ENCODE measurements at regions not wholly inside any gene's neighbourhood (a gene's known extent, or its start where the extent isn't known, plus 50 kb on each side); places are given as distances from the start of the nearest gene placed in this dataset.

GRCh38 chr2:136247204-136247950, 129.4 kb upstream of the CXCR4 start:
- H3K4me1 ChIP-seq = no peaks in the 10 kb centered on the region
- intact Hi-C loops (cut with DNase I) = no loop called here
- peak in 1 of 4 donors; percentile 41 for ATAC-seq

GRCh38 chr2:136246086-136246669, 128.2 kb upstream of the CXCR4 start:
- no peak for TF ChIP-seq CTCF (IDR thresholded peaks at IDR 0.05)
- intact Hi-C loops (cut with DNase I) = no loop called here
- FAIRE-seq (no peak), ATAC-seq (peak; percentile 56 to 81 (median 74)), DNase-seq (peak in 4 of 6 donors; percentile 11 to 29 (median 20))
- Histone ChIP-seq H3K9me3 (no peaks in the 10 kb centered on the region), H3K4me1 (no peaks in the 10 kb centered on the region), H3K27me3 (no peaks in the 10 kb centered on the region), H3K27ac (no peak overlapping the region), H3K4me3 (peak overlapping the region in 1 of 4 donors; percentile 9), H3K36me3 (no peaks in the 10 kb centered on the region)
- 22 to 29% methylated on average over 15 of the region's 15 CpGs for WGBS, 2 donors

More at GRCh38 chr2:136247204-136247950, 129.4 kb upstream of the CXCR4 start:
- Histone ChIP-seq H3K36me3 (no peaks in the 10 kb centered on the region), H3K4me3 (no peak overlapping the region), H3K27me3 (no peaks in the 10 kb centered on the region), H3K9me3 (no peaks in the 10 kb centered on the region), H3K27ac (no peak overlapping the region)
- DNase-seq = no peak
- no peak for FAIRE-seq
- 64 to 74% methylated on average over 7 of the region's 7 CpGs for WGBS, 2 donors
- no peak for TF ChIP-seq CTCF (IDR thresholded peaks at IDR 0.05)

- FAIRE-seq (no peak), ATAC-seq (no peak), DNase-seq (no peak)
- 89 to 90% methylated on average over 8 of the region's 8 CpGs for WGBS, 2 donors
- no peaks in the 10 kb centered on the region for H3K4me1 ChIP-seq
- H3K4me3 ChIP-seq = no peak overlapping the region
- no peaks in the 10 kb centered on the region for H3K9me3 ChIP-seq
- TF ChIP-seq CTCF (IDR thresholded peaks at IDR 0.05) = no peak
- no peaks in the 10 kb centered on the region for H3K36me3 ChIP-seq
- intact Hi-C loops (cut with DNase I) = no loop called here
- H3K27ac ChIP-seq = no peak overlapping the region
- H3K27me3 ChIP-seq = no peaks in the 10 kb centered on the region
Observed at GRCh38 chr2:136245211-136245610, 127.3 kb upstream of the CXCR4 start.

GRCh38 chr2:136244536-136244885, 126.6 kb upstream of the CXCR4 start:
- no peaks in the 10 kb centered on the region for H3K27me3 ChIP-seq
- no peak for TF ChIP-seq CTCF (IDR thresholded peaks at IDR 0.05)
- H3K36me3 ChIP-seq = no peaks in the 10 kb centered on the region
- no peaks in the 10 kb centered on the region for H3K4me1 ChIP-seq
- no peak overlapping the region for H3K27ac ChIP-seq
- H3K4me3 ChIP-seq = no peak overlapping the region
- ATAC-seq = no peak
- intact Hi-C loops (cut with DNase I) = no loop called here
- no peak for DNase-seq
- FAIRE-seq = no peak
- WGBS, 2 donors = 74 to 89% methylated on average over 2 of the region's 2 CpGs
- no peaks in the 10 kb centered on the region for H3K9me3 ChIP-seq
